Stimulated activated naive CD8-positive, alpha-beta T cell treated with anti-CD3 and anti-CD28 coated beads, Interleukin-15, Interleukin-2, amounts not matched to agents 100 ng/mL and 50 ng/mL, for 24 hours (primary cell): ENCODE measurements at regions not wholly inside any gene's neighbourhood (a gene's known extent, or its start where the extent isn't known, plus 50 kb on each side); places are given as distances from the start of the nearest gene placed in this dataset.
A peak's percentile ranks its signal among the peaks of the same experiment; 100 is the strongest.

ENCODE experiments used
- H3K27ac Mint-ChIP-seq: one replicate; pipeline ENCODE4 v1.8.0; 2021; ENCODE audit warnings: mild to moderate bottlenecking, mixed read lengths
- H3K27me3 Mint-ChIP-seq: one replicate; pipeline ENCODE4 v1.8.0; 2021; ENCODE audit warnings: mixed read lengths
- H3K36me3 Mint-ChIP-seq: one replicate; pipeline ENCODE4 v1.8.0; 2021; ENCODE audit warnings: low read depth, mixed read lengths
- H3K4me1 Mint-ChIP-seq: one replicate; pipeline ENCODE4 v1.8.0; 2021; ENCODE audit warnings: low read depth, mixed read lengths
- H3K4me3 Mint-ChIP-seq: one replicate; pipeline ENCODE4 v1.8.0; 2021; ENCODE audit warnings: mild to moderate bottlenecking, mixed read lengths
- H3K9me3 Mint-ChIP-seq: one replicate; pipeline ENCODE4 v1.8.0; 2021; ENCODE audit warnings: mixed read lengths

GRCh38 chr2:64789466-64790320, 136.0 kb upstream of the SERTAD2 start:
- Mint-ChIP-seq H3K9me3 (no peaks in the 10 kb centered on the region), H3K4me1 (no peaks in the 10 kb centered on the region), H3K4me3 (no peak overlapping the region), H3K27me3 (peaks cover 3% of the 10 kb centered on the region), H3K36me3 (no peaks in the 10 kb centered on the region), H3K27ac (no peak overlapping the region)

- H3K4me1 Mint-ChIP-seq: no peaks in the 10 kb centered on the region
- H3K9me3 Mint-ChIP-seq: no peaks in the 10 kb centered on the region
- H3K27me3 Mint-ChIP-seq: peaks cover 3% of the 10 kb centered on the region
- H3K4me3 Mint-ChIP-seq: no peak overlapping the region
- no peaks in the 10 kb centered on the region for H3K36me3 Mint-ChIP-seq
- H3K27ac Mint-ChIP-seq: no peak overlapping the region
These were observed 138.6 kb upstream of the SERTAD2 start for GRCh38 chr2:64792300-64792699.

GRCh38 chr2:64792995-64793639, 139.4 kb upstream of the SERTAD2 start:
- H3K27me3 Mint-ChIP-seq: peaks cover 7% of the 10 kb centered on the region
- no peaks in the 10 kb centered on the region for H3K4me1 Mint-ChIP-seq
- H3K36me3 Mint-ChIP-seq: no peaks in the 10 kb centered on the region
- no peak overlapping the region for H3K27ac Mint-ChIP-seq
- no peaks in the 10 kb centered on the region for H3K9me3 Mint-ChIP-seq
- no peak overlapping the region for H3K4me3 Mint-ChIP-seq

GRCh38 chr2:64793701-64794100, 140.0 kb upstream of the SERTAD2 start:
- Mint-ChIP-seq H3K27me3 (peaks cover 8% of the 10 kb centered on the region), H3K4me3 (no peak overlapping the region), H3K4me1 (no peaks in the 10 kb centered on the region), H3K9me3 (no peaks in the 10 kb centered on the region), H3K36me3 (no peaks in the 10 kb centered on the region), H3K27ac (no peak overlapping the region)

- Mint-ChIP-seq H3K4me1 (no peaks in the 10 kb centered on the region), H3K27me3 (peaks cover 8% of the 10 kb centered on the region), H3K4me3 (no peak overlapping the region), H3K9me3 (no peaks in the 10 kb centered on the region), H3K27ac (no peak overlapping the region), H3K36me3 (no peaks in the 10 kb centered on the region)
These were observed 140.8 kb upstream of the SERTAD2 start for GRCh38 chr2:64794426-64794995.

GRCh38 chr2:64795024-64795592, 141.4 kb upstream of the SERTAD2 start:
- Mint-ChIP-seq H3K4me1 (no peaks in the 10 kb centered on the region), H3K9me3 (no peaks in the 10 kb centered on the region)

GRCh38 chr2:64796926-64797325, 143.2 kb upstream of the SERTAD2 start:
- peaks cover 8% of the 10 kb centered on the region for H3K27me3 Mint-ChIP-seq
- H3K9me3 Mint-ChIP-seq: no peaks in the 10 kb centered on the region
- no peaks in the 10 kb centered on the region for H3K36me3 Mint-ChIP-seq
- no peak overlapping the region for H3K27ac Mint-ChIP-seq
- H3K4me1 Mint-ChIP-seq: no peaks in the 10 kb centered on the region
- H3K4me3 Mint-ChIP-seq: no peak overlapping the region

More at GRCh38 chr2:64795024-64795592, 141.4 kb upstream of the SERTAD2 start:
- H3K36me3 Mint-ChIP-seq: no peaks in the 10 kb centered on the region
- no peak overlapping the region for H3K27ac Mint-ChIP-seq
- no peak overlapping the region for H3K4me3 Mint-ChIP-seq
- peaks cover 8% of the 10 kb centered on the region for H3K27me3 Mint-ChIP-seq

- Mint-ChIP-seq H3K27me3 (peaks cover 8% of the 10 kb centered on the region), H3K4me1 (no peaks in the 10 kb centered on the region), H3K36me3 (no peaks in the 10 kb centered on the region), H3K27ac (no peak overlapping the region), H3K9me3 (no peaks in the 10 kb centered on the region), H3K4me3 (no peak overlapping the region)
These were observed 144.3 kb upstream of the SERTAD2 start for GRCh38 chr2:64797881-64798575.

- no peaks in the 10 kb centered on the region for H3K4me1 Mint-ChIP-seq
- H3K27ac Mint-ChIP-seq: no peak overlapping the region
- H3K9me3 Mint-ChIP-seq: no peaks in the 10 kb centered on the region
- H3K36me3 Mint-ChIP-seq: no peaks in the 10 kb centered on the region
- H3K4me3 Mint-ChIP-seq: no peak overlapping the region
- H3K27me3 Mint-ChIP-seq: peaks cover 6% of the 10 kb centered on the region
These were observed 146.0 kb upstream of the SERTAD2 start for GRCh38 chr2:64799592-64800252.

- no peak overlapping the region for H3K27ac Mint-ChIP-seq
- H3K9me3 Mint-ChIP-seq: no peaks in the 10 kb centered on the region
- H3K4me1 Mint-ChIP-seq: peaks cover 21% of the 10 kb centered on the region
- no peaks in the 10 kb centered on the region for H3K27me3 Mint-ChIP-seq
- H3K36me3 Mint-ChIP-seq: no peaks in the 10 kb centered on the region
- H3K4me3 Mint-ChIP-seq: no peak overlapping the region
These were observed 150.1 kb upstream of the SERTAD2 start for GRCh38 chr2:64803776-64804175.

- H3K4me1 Mint-ChIP-seq: peaks cover 21% of the 10 kb centered on the region
- H3K36me3 Mint-ChIP-seq: no peaks in the 10 kb centered on the region
- no peaks in the 10 kb centered on the region for H3K27me3 Mint-ChIP-seq
- no peak overlapping the region for H3K4me3 Mint-ChIP-seq
- no peaks in the 10 kb centered on the region for H3K9me3 Mint-ChIP-seq
- H3K27ac Mint-ChIP-seq: no peak overlapping the region
These were observed 150.9 kb upstream of the SERTAD2 start for GRCh38 chr2:64804651-64805050.

GRCh38 chr2:64807417-64807816, 153.7 kb upstream of the SERTAD2 start:
- Mint-ChIP-seq H3K36me3 (no peaks in the 10 kb centered on the region), H3K27me3 (no peaks in the 10 kb centered on the region), H3K4me3 (no peak overlapping the region), H3K27ac (peak overlapping the region; percentile 21), H3K4me1 (peaks cover 29% of the 10 kb centered on the region), H3K9me3 (no peaks in the 10 kb centered on the region)

GRCh38 chr2:64808092-64808491, 154.4 kb upstream of the SERTAD2 start:
- peak overlapping the region; percentile 46 for H3K27ac Mint-ChIP-seq
- H3K27me3 Mint-ChIP-seq: no peaks in the 10 kb centered on the region

GRCh38 chr2:64808754-64809153, 155.0 kb upstream of the SERTAD2 start:
- Mint-ChIP-seq H3K4me3 (no peak overlapping the region), H3K4me1 (peaks cover 31% of the 10 kb centered on the region), H3K36me3 (no peaks in the 10 kb centered on the region), H3K27ac (no peak overlapping the region), H3K9me3 (no peaks in the 10 kb centered on the region), H3K27me3 (no peaks in the 10 kb centered on the region)

More at GRCh38 chr2:64808092-64808491, 154.4 kb upstream of the SERTAD2 start:
- Mint-ChIP-seq H3K9me3 (no peaks in the 10 kb centered on the region), H3K4me1 (peaks cover 31% of the 10 kb centered on the region), H3K4me3 (no peak overlapping the region), H3K36me3 (no peaks in the 10 kb centered on the region)
